Iris pigment epithelial cell (primary cell): ENCODE measurements at regions not wholly inside any gene's neighbourhood (a gene's known extent, or its start where the extent isn't known, plus 50 kb on each side); places are given as distances from the start of the nearest gene placed in this dataset.
A peak's percentile ranks its signal among the peaks of the same experiment; 100 is the strongest.
"Not testable (repeated sequence)": the region's sequence is repeated elsewhere in the genome, so short reads cannot be mapped to it uniquely, and the experiment has no call there.

ENCODE experiments used
- DNase-seq: peaks from one replicate; pipeline ENCODE4 v3.0.0-alpha.2; 2011; ENCODE audit warnings: low read depth

GRCh38 chr12:9543341-9543740 lies 64.4 kb downstream of the KLRB1 start:
- not testable (repeated sequence) for DNase-seq

DNA sequence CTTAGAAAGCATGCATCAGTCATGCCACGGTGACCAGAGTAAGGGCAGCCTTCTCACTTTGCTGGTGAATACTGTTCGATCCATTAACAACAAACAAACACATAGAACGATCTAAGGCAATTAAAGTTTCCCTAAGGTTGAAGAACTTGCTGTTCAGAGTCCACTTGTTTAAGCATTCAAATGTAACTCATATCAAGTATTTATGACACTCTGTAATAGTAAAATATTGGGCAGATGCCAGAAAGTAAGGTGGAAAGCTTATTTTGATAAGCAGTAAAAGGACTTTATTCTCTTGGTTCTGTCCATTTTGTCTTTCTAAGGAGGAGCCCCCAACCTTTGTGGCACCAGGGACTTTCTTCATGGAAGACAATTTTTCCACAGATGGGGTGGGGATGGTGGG lies 64.9 kb downstream of the KLRB1 start:
- DNase-seq, result not testable (repeated sequence)

- DNase-seq, result not testable (repeated sequence)
These were observed 91.8 kb downstream of the KLRB1 start for GRCh38 chr12:9515925-9516324.

DNA sequence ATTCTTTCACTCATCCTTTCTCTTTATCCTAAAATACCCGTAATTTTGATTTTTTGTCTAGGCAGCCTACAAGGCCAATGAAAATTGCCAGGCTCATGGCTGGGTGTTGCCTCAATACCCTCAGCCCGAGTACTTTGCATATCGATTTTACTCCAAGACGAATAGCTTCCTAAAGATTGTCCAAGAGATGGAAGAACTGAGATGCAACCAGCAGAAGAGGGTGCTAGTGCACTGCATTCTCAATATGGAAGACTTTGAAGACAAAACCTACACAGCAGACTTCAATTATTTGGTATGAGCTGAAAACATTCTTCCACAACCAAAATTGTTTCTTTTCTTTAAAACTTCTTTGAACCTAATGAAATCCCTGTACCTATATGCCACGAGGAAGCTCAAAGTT lies 95.0 kb downstream of the KLRB1 start:
- not testable (repeated sequence) for DNase-seq

GRCh38 chr12:9510392-9511011 lies 97.2 kb downstream of the KLRB1 start:
- DNase-seq, result not testable (repeated sequence)

- DNase-seq, result peak; percentile 12
These were observed 98.1 kb downstream of the KLRB1 start for GRCh38 chr12:9509464-9510161.

GRCh38 chr12:9506746-9507145 lies 101.0 kb downstream of the KLRB1 start:
- DNase-seq, result no peak

DNA sequence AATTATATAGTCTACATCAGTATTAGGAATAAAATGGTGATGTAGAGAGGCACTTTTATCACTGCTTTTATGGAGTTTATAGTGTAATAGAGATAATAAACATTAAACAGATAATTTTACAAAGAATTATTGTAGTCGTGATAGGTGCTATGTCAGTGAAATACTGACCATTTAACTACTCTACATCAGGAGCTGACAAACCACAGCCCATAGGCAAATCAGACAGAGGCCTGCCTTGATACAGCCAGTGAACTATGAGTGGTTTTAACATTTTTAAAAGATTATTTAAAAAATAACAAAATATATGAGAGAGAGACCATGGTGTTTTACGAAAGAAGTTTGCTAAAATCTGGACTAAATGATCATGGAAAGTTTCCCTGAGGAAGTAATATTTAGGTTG lies 104.3 kb downstream of the KLRB1 start:
- DNase-seq, result not testable (repeated sequence)

DNA sequence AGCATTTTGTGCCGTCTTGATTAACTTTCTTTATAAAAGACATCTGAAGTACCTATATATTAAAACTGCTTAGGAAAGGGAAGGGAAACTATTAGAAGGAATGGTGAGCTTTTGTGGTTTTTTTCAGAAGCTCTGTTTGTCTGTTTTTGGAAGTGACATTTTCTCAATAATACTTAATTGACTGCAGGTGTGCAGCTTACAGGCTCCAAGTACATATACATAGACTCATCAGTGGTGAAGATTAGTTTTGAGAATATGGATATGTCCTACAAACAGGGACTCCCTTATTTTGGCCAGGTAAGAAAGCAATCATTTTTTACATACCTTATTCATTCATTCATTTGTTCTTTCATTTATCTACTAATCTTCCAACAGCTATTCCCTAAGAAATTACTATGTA lies 104.9 kb downstream of the KLRB1 start:
- DNase-seq, result not testable (repeated sequence)

DNA sequence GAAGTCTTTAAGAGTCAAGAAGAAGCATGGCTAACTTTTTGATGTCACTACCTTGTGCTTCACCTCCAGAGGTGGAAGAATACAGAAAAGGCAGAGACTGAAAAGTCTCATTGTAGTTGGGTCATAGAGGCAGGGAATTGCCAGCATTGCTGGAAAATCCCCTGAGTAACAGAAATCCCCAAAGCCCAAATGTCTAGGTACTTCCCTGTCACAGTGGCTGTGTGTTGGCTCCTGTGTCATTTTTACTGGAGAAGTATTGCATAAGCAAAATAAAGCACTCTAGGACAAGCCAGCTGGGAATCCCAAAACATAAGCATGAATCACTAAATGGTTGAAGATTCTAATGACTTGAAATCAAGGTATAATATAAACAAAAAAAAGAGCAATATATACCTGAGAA lies 114.4 kb downstream of the KLRB1 start:
- DNase-seq, result not testable (repeated sequence)

DNA sequence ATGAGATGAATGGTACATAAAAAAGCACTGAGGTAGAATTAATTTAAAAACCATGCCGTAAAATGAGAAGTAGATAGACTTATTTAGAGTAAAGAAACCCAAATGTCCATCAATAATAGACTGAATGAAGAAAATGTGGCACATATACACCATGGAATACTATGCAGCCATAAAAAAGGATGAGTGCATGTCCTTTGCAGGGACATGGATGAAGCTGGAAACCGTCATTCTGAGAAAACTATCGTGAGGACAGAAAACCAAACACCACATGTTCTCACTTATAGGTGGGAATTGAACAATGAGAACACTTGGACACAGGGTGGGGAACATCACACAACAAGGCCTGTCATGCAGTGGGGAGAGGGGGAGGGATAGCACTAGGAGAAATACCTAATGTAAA lies 126.4 kb downstream of the KLRB1 start:
- DNase-seq, result not testable (repeated sequence)

DNA sequence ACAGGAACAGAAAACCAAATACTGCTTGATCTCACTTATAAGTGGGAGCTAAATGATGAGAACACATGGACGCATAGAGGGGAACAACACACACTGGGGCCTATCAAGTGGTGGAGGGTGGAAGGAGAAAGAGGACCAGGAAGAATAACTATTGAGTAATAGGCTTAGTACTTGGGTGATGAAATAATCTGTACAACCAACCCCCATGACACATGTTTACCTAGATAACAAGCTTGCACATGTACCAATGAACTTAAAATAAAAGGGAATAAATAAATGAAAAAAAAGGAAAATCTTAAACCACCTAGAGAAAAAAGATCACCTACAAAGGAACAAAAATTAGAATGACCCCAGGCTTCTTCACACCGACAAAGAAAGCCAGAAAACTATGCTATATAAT lies 133.5 kb downstream of the KLRB1 start:
- peak; percentile 6 for DNase-seq

DNA sequence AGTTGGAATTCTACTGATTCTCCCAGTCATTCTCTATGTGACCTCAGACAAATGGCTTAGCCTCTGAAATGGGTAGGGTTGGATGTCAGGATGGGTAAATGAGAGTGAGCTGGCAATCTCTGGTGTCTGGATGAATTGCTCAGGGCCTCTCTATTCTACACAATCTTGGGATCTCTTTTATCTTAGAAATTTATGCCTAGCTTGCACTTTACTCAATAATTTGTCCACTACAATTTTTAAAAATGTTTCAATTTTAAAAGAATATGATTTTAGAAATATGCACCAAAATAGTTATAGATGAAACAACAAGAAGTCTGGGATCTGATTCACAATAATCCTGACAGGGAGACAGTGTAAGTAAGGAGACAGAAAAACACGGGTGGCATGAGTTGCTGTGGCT lies 134.1 kb downstream of the KLRB1 start:
- not testable (repeated sequence) for DNase-seq

GRCh38 chr12:9471501-9471900 lies 136.2 kb downstream of the KLRB1 start:
- not testable (repeated sequence) for DNase-seq

GRCh38 chr12:9470367-9470766 lies 137.3 kb downstream of the KLRB1 start:
- DNase-seq, result not testable (repeated sequence)

GRCh38 chr12:9469956-9470355 lies 137.8 kb downstream of the KLRB1 start:
- not testable (repeated sequence) for DNase-seq

DNA sequence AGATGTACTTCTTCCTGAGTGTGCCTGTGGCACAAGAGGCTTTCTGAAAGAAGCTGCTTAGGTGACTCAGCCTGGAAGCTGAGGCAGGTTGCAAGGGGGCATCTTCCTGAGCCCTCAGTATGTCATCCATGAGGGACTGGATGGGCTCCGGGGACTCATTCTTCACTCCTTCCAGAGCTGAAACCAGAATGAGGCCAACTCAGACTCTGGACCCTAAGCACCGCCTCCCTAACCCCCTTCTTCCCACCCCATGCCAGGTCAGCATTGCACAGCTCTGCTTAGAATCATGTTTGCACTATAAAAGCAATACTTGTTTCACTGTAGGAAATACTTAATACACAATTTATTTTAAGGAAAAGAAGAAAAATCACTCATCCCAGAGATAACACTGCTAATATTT lies 138.3 kb downstream of the KLRB1 start:
- DNase-seq, result not testable (repeated sequence)

- peak; percentile 39 for DNase-seq
These were observed 138.7 kb downstream of the KLRB1 start for GRCh38 chr12:9468998-9469397.

GRCh38 chr12:9468144-9468543 lies 139.6 kb downstream of the KLRB1 start:
- not testable (repeated sequence) for DNase-seq

GRCh38 chr12:9464408-9464807 lies 143.3 kb downstream of the KLRB1 start:
- no peak for DNase-seq

GRCh38 chr12:9455516-9455915 lies 152.2 kb downstream of the KLRB1 start:
- DNase-seq, result peak; percentile 47

DNA sequence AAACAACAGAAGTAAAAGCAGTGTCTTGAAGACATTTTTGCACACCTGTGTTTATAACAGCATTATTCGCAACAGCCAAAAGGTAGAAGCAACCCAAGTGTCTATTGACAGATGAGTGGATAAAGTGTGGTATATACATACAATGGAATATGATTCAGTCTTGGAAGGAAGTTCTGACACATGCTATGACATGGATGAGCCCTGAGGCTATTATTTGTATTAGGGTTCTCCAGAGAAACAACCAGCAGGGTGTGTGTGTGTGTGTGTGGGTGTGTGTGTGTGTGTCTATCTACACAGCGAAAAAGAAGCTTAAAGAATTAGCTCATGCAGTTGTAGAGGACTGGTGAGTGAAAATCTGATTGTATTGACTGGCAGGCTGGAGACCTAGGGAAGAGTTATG lies 153.7 kb downstream of the KLRB1 start:
- DNase-seq, result not testable (repeated sequence)

- DNase-seq, result not testable (repeated sequence)
These were observed 157.6 kb downstream of the KLRB1 start for GRCh38 chr12:9450127-9450567.
